ENCODE measurements at regions not wholly inside any gene's neighbourhood (a gene's known extent, or its start where the extent isn't known, plus 50 kb on each side); places are given as distances from the start of the nearest gene placed in this dataset.

- no peak for TF ChIP-seq CTCF (tag by site-specific recombination; IDR thresholded peaks at IDR 0.05)
- no peak for TF ChIP-seq PRDM10 (tag by site-specific recombination; IDR thresholded peaks at IDR 0.05)
- TF ChIP-seq ZNF621 (tag by site-specific recombination; IDR thresholded peaks at IDR 0.05): no peak
- no peak for TF ChIP-seq ZNF266 (tag by site-specific recombination; IDR thresholded peaks at IDR 0.05; ENCODE audit: low read depth)
Measured at GRCh38 chr6:167426084-167426483, 101.2 kb downstream of the TTLL2 start.

All from HEK293 (cell line).